Choroid plexus epithelial cell (primary cell): ENCODE measurements at regions not wholly inside any gene's neighbourhood (a gene's known extent, or its start where the extent isn't known, plus 50 kb on each side); places are given as distances from the start of the nearest gene placed in this dataset.

Experiments
- DNase-seq: peaks from one replicate; pipeline ENCODE4 v3.0.0-alpha.2; 2010; ENCODE audit warnings: low read depth
- H3K4me3 ChIP-seq: 2 replicates; pipeline ENCODE4 v1.5.1; 2011; ENCODE audit warnings: low read depth, mild to moderate bottlenecking, control low read depth, low read length, moderate library complexity
- TF ChIP-seq, protein P1 (sequence below): conservative IDR thresholded peaks from 2 replicates; pipeline ENCODE4 v1.5.1; 2011; ENCODE audit warnings: low read depth, mild to moderate bottlenecking, control low read depth, inconsistent platforms, low read length, moderate library complexity

DNA sequence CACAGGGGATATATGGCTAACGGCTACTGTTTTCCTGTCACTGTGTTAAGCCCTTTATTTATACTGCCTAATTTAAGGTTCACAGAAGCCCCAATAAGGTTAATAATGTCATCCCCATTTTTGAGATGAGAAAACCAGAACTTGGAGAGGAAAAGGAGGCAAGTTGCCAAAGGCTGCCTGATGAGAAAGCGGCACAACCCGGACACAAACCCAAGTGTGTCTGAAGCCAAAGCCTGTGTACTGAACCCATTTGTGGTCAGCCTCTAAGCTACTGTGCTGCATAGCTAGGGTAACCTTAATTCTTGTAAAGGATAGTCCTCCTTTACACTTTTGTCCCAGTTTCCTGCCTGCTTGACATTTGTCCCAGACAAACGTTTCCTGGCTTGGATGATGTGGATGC lies 954.7 kb upstream of the FANCL start:
- DNase-seq: peak; percentile 56
- no peak overlapping the region for H3K4me3 ChIP-seq
- TF ChIP-seq, protein P1, sequence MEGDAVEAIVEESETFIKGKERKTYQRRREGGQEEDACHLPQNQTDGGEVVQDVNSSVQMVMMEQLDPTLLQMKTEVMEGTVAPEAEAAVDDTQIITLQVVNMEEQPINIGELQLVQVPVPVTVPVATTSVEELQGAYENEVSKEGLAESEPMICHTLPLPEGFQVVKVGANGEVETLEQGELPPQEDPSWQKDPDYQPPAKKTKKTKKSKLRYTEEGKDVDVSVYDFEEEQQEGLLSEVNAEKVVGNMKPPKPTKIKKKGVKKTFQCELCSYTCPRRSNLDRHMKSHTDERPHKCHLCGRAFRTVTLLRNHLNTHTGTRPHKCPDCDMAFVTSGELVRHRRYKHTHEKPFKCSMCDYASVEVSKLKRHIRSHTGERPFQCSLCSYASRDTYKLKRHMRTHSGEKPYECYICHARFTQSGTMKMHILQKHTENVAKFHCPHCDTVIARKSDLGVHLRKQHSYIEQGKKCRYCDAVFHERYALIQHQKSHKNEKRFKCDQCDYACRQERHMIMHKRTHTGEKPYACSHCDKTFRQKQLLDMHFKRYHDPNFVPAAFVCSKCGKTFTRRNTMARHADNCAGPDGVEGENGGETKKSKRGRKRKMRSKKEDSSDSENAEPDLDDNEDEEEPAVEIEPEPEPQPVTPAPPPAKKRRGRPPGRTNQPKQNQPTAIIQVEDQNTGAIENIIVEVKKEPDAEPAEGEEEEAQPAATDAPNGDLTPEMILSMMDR: no peak

DNA sequence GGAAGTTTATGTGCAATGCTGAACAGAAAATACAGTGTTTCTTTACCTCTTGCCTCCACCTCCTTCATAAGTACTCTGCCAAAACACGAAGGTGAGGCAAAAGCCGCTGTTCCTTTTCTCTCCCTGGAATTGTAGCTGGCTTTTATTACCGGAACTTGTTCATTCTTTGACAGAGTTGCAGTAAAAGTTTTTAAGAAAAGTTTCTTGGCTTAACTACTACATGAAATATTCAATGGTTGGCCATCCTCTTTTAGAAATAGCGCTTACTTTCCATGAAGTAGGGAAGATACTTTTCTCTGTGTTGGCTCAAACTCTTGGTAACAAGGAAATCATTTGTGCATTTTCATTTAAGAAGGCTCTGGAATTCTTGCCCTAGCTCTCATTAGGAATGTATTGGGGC lies 950.7 kb upstream of the FANCL start:
- no peak for DNase-seq
- no peak overlapping the region for H3K4me3 ChIP-seq
- TF ChIP-seq, protein P1: no peak

DNA sequence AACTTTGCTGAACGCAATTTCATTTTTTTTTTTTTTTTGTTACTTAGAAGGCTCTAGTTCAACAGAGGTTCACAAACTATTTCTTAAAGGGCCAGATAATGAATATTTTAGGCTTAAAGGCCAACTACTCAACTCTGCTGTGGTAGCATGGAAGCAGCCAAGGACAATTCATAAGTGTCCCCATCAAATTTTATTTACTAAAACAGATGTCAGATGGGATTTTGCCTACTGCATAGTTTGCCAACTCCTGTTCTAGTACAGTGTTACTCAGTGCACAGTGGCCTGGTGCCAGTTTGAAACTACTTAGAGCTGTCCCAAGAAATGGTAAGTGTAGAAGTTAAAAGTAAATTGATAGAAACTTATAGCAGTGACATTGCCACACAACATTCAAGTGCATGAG lies 949.4 kb upstream of the FANCL start:
- DNase-seq: no peak
- no peak overlapping the region for H3K4me3 ChIP-seq
- TF ChIP-seq, protein P1: no peak

DNA sequence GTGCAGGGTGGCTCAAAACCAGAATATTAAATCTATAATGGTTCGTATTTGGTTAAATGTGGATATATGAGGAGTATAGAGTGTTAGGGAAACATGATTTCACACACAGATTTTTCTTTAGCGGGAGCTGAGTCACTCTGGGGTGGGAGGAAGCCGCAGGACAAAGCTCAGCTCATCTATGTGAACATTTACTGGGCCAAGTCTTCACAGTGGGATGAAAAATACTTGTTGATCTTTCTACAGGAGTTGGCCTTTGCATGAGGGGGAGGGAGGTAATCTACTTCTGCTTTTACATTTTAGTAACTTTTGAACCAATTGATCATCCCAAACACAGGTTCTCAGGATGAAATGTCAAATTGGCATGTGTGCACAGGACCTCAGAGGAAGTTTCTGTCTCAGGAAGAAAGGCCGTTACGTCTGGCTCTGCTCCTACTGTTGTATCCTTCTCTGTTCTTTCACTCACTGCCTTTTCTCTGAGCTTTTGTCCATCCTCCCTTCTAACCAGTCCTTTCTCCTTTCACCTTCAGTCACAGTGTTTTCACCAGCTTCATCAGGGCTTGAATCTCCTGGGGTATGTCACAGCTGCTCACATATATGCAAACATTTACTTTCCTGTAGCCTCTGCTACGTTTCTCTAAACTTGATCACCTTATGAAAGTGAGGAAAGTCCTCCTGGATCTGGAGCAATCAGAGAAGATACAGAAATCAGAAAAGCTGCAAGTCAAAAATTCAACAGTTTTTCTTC lies 943.3 kb upstream of the FANCL start:
- H3K4me3 ChIP-seq: no peak overlapping the region
- peak; percentile 84 for DNase-seq
- TF ChIP-seq, protein P1: no peak

DNA sequence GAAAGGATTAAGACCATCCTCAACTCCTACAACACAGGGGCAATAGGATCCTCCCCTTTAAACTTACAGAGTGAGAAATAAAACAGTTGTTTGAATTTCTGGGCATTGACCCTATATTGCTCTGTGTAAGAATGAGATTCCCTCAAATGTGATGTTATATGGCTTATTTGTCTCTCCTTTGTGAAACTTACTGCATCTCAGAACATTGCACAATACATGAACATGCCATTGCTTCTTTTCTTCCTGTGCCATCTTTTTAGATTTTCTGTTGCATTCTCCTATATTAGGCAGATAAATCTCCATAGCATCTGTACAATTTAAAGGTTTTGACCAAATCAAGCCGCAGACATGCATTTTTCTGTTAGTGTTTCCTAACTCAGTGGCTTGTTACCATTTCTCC lies 941.9 kb upstream of the FANCL start:
- TF ChIP-seq, protein P1: no peak
- DNase-seq: no peak
- no peak overlapping the region for H3K4me3 ChIP-seq

DNA sequence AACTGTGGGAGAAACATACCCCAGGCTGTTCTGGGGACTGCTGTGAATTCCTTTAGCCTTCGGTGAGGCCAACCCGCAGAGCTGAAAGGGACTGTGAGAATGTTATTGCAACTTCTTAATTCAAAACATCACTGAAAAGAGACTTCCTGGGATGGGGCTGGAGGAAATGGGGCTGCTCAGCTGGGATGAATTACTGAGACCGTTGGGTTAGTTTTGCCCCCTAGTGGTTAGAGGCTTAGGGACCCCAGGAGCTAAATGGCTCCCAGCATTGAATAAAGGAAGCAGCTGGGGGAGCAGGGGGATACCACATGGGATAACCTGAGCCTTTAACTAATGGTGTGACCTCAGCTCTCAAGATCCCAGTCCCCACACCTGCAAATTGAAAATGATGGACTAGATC lies 941.1 kb upstream of the FANCL start:
- no peak overlapping the region for H3K4me3 ChIP-seq
- DNase-seq: peak; percentile 68
- TF ChIP-seq, protein P1: peak; percentile 81

DNA sequence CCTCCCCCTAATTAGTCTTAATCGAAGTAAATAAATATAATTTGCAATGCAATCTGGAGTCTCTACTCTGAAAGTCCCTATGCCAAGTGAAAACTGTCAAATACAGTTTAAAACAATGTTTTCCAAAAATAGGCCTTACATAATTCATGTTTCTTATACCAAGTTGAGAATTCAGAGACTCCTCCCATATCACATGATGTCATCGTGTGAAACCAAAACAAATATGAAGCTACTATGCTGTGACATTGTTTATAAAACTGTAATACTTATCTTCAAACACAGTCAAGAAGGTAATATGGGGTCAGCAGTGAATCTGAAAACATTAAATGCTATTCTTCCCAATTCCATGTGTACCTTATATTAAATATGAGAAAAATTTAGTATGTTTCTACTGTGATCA lies 940.2 kb upstream of the FANCL start:
- DNase-seq: no peak
- H3K4me3 ChIP-seq: no peak overlapping the region
- TF ChIP-seq, protein P1: no peak
